ENCODE measurements at regions not wholly inside any gene's neighbourhood (a gene's known extent, or its start where the extent isn't known, plus 50 kb on each side); places are given as distances from the start of the nearest gene placed in this dataset.
"Not testable (repeated sequence)": the region's sequence is repeated elsewhere in the genome, so short reads cannot be mapped to it uniquely, and the experiment has no call there.

- DNase-seq (ENCODE audit: low read depth in 2 of 2) = no peak
Measured at GRCh38 chr2:144012304-144012703, 507.6 kb downstream of the ZEB2 start.

- no peak for DNase-seq (ENCODE audit: low read depth in 2 of 2)
Measured at GRCh38 chr2:144011553-144011952, 508.4 kb downstream of the ZEB2 start.

GRCh38 chr2:144011098-144011497 is 508.8 kb downstream of the ZEB2 start:
- no peak for DNase-seq (ENCODE audit: low read depth in 2 of 2)

- DNase-seq (ENCODE audit: low read depth in 2 of 2) = no peak
Measured at GRCh38 chr2:144010096-144010836, 509.7 kb downstream of the ZEB2 start.

- no peak for DNase-seq (ENCODE audit: low read depth in 2 of 2)
Measured at GRCh38 chr2:144006139-144006538, 513.8 kb downstream of the ZEB2 start.

DNA sequence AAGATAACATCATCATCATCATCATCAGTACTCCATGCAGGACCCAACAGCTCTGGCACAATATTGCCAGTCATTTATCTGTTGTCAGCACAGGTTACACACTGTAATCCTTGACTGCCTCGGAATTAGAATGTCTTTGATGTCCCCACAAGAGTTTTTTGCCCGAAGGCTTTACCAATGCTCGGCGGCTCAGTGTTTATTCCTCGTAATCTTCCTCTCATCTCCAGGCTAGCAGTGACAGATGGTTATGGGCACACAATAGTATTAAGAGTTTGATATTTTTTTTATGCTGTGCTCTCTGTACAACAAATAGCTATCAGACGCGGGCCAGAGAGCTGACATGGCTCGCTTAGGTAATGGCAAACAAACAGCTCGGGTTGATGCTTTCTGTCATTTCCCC is 515.2 kb downstream of the ZEB2 start:
- DNase-seq (ENCODE audit: low read depth in 2 of 2) = no peak

DNA sequence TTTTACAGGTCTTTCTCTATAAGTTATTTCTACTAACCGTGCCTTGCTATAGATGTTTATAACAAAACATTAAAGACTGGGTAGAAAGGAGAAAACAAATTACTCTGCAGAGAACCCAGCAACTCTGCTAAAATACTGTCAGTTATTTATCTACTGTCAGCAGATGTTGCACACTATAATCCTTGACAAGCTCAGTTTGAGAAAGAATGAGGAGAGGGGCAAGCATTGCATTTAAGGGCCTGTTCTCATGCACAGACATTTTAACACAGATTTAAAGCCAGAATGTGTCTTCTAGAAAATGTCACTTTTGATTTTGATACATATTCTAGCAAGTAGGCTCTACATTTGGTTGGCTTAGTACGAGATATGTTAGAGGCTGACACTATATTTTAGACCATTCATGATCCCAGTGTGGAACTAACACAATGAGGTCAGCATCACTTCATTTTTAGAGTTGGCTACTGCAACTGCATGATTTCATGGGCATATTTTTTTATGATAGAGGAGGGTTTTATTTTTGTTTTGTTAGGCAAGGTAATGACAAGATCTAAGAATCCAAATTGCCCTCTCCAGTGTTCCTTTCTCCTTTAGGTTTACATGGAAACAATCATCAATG is 516.4 kb downstream of the ZEB2 start:
- no peak for DNase-seq (ENCODE audit: low read depth in 2 of 2)

GRCh38 chr2:143996974-143997373 is 522.9 kb downstream of the ZEB2 start:
- DNase-seq (ENCODE audit: low read depth in 2 of 2) = no peak

DNA sequence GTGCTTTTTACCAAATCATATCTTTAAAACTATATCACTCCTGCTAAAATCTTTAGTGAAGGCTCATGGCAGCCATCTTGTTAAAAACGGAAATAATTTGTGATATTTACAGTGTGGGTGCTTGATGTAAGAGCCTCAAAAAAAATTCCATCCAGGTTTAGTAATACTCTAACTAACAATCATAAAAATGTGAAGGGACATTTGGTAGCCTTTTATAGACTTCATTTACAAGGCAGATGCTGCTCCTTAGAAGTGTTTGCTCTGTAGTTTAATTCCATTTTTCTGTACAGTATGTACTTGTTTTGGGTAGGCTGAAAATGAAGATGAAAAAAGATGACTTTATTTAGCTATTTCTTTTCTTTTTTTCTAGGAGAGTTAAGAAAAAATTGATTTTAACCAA is 525.0 kb downstream of the ZEB2 start:
- DNase-seq (ENCODE audit: low read depth in 2 of 2) = no peak

- DNase-seq (ENCODE audit: low read depth in 2 of 2) = not testable (repeated sequence)
Measured at GRCh38 chr2:143991596-143991995, 528.3 kb downstream of the ZEB2 start.

DNA sequence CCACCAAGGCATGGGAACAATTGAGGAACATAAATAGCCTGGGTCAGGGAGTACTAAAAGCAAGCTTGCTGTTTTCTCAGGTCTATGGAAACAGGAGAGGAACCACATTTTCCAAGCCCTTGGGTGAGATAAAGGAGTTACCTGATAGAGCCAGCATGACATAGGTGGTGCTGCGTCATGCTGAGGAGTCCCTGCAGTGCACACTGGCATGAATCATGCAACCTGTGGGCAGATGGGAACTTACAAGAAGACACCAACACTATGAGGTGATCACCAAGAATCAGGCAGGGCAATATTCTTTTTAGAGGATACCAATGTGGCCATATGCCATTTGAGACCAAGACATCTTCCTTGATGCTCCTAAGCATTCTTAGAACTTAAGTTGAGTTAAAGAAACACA is 531.8 kb downstream of the ZEB2 start:
- no peak for DNase-seq (ENCODE audit: low read depth in 2 of 2)

- DNase-seq (ENCODE audit: low read depth in 2 of 2) = no peak
Measured at GRCh38 chr2:143981428-143981827, 538.5 kb downstream of the ZEB2 start.

- DNase-seq (ENCODE audit: low read depth in 2 of 2) = no peak
Measured at GRCh38 chr2:143977356-143977755, 542.6 kb downstream of the ZEB2 start.

- no peak for DNase-seq (ENCODE audit: low read depth in 2 of 2)
Measured at GRCh38 chr2:143975216-143975615, 544.7 kb downstream of the ZEB2 start.

DNA sequence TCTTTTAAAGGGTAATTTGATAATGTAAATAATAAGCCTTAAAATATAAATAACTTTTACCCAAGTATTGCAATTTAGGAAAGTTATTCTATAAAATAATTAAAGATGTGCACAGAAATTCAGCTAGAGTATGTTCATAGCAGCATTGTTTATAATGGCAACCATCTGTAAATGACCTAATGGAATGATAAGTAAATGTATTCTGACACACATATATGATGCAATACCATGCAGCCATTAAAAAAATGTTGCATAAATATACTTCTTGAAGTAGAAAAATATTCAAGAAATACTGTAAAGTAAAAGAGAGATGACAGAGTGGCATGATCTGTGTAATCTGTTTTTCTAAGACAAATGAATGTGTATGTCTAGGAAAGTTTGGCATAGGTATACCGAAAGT is 545.7 kb downstream of the ZEB2 start:
- DNase-seq (ENCODE audit: low read depth in 2 of 2) = no peak

DNA sequence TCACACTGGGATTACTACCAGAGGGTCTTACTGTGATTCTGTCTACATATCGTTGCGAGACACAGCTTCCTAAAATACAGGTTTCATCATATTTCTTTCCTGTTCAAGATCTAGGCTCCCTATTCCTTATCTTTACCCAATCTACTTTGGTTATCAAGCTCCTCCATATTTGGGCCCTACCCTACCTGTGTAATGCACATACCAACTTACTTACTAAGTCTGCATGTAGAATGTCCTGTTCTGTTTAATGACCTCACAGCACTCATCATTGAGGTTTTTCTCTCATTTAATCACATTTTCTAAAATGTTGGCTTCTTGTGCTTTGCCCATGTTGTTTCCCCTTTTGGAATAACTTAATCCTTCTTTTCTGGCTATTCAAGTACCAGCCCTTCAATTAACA is 551.1 kb downstream of the ZEB2 start:
- DNase-seq (ENCODE audit: low read depth in 2 of 2) = no peak

- no peak for DNase-seq (ENCODE audit: low read depth in 2 of 2)
Measured at GRCh38 chr2:143968360-143968759, 551.6 kb downstream of the ZEB2 start.

- no peak for DNase-seq (ENCODE audit: low read depth in 2 of 2)
Measured at GRCh38 chr2:143965493-143966164, 554.3 kb downstream of the ZEB2 start.

DNA sequence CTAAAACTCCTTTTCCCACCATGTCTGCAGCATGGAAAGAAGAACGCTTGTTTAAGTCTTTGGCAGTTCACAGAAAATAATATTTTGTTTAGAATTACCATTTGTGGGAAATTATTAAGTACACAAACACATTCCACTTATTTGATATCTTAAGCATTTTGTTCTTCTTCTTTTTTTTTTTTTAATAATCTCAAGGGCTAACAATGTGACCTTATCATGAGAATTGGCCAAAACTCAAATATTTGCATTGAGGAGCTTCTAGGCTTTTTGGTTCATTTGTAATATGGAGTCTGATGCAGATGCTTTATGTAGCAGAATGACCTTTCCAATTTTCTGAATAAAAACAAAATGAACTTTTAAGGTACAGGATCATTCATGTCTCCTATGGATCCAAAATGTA is 555.0 kb downstream of the ZEB2 start:
- DNase-seq (ENCODE audit: low read depth in 2 of 2) = no peak

GRCh38 chr2:143960177-143960576 is 559.7 kb downstream of the ZEB2 start:
- DNase-seq (ENCODE audit: low read depth in 2 of 2) = no peak

GRCh38 chr2:143957321-143957720 is 562.6 kb downstream of the ZEB2 start:
- no peak for DNase-seq (ENCODE audit: low read depth in 2 of 2)

GRCh38 chr2:143955401-143956065 is 564.4 kb downstream of the ZEB2 start:
- no peak for DNase-seq (ENCODE audit: low read depth in 2 of 2)

- no peak for DNase-seq (ENCODE audit: low read depth in 2 of 2)
Measured at GRCh38 chr2:143954844-143955243, 565.1 kb downstream of the ZEB2 start.

Measured in stimulated activated CD4-positive, alpha-beta T cell treated with anti-CD3 and anti-CD28 coated beads, Interleukin-15, amount 100 ng/mL, for 48 hours (primary cell).